Stimulated activated memory B cell treated with anti-CD40 and anti-IgM and Interleukin-4, amounts not matched to agents 10 μg/mL and 1 μg/mL and 100 μg/mL, for 72 hours (primary cell): ENCODE measurements at regions not wholly inside any gene's neighbourhood (a gene's known extent, or its start where the extent isn't known, plus 50 kb on each side); places are given as distances from the start of the nearest gene placed in this dataset.

Source experiments
- ATAC-seq: fragments of 150-1000 bp; cut with Tn5 transposase; 2 replicates; pipeline ENCODE4 v1.10.0; 2021
- H3K27ac Mint-ChIP-seq: one replicate; pipeline ENCODE4 v1.8.0; 2022; ENCODE audit warnings: mild to moderate bottlenecking, mixed read lengths
- H3K27me3 Mint-ChIP-seq: one replicate; pipeline ENCODE4 v1.8.0; 2022; ENCODE audit warnings: mixed read lengths
- H3K36me3 Mint-ChIP-seq: one replicate; pipeline ENCODE4 v1.8.0; 2022; ENCODE audit warnings: mixed read lengths
- H3K4me1 Mint-ChIP-seq: one replicate; pipeline ENCODE4 v1.8.0; 2022; ENCODE audit warnings: mixed read lengths
- H3K4me3 Mint-ChIP-seq: one replicate; pipeline ENCODE4 v1.8.0; 2022; ENCODE audit warnings: mild to moderate bottlenecking, moderate library complexity, mixed read lengths
- H3K9me3 Mint-ChIP-seq: one replicate; pipeline ENCODE4 v1.8.0; 2022; ENCODE audit warnings: mixed read lengths

GRCh38 chr5:130272837-130273236, 368.6 kb downstream of the CHSY3 start:
- H3K4me1 Mint-ChIP-seq: no peaks in the 10 kb centered on the region

GRCh38 chr5:130270786-130271185, 366.5 kb downstream of the CHSY3 start:
- H3K27ac Mint-ChIP-seq: no peak overlapping the region
- H3K4me3 Mint-ChIP-seq: no peak overlapping the region
- no peaks in the 10 kb centered on the region for H3K36me3 Mint-ChIP-seq
- H3K4me1 Mint-ChIP-seq: no peaks in the 10 kb centered on the region
- H3K9me3 Mint-ChIP-seq: peaks cover 3% of the 10 kb centered on the region
- no peak for ATAC-seq
- H3K27me3 Mint-ChIP-seq: no peaks in the 10 kb centered on the region

More at GRCh38 chr5:130272837-130273236, 368.6 kb downstream of the CHSY3 start:
- H3K36me3 Mint-ChIP-seq: no peaks in the 10 kb centered on the region
- no peaks in the 10 kb centered on the region for H3K27me3 Mint-ChIP-seq
- no peaks in the 10 kb centered on the region for H3K9me3 Mint-ChIP-seq
- no peak for ATAC-seq
- H3K27ac Mint-ChIP-seq: no peak overlapping the region
- no peak overlapping the region for H3K4me3 Mint-ChIP-seq

- Mint-ChIP-seq H3K27me3 (no peaks in the 10 kb centered on the region), H3K4me3 (no peak overlapping the region), H3K9me3 (peaks cover 3% of the 10 kb centered on the region), H3K4me1 (no peaks in the 10 kb centered on the region), H3K27ac (no peak overlapping the region), H3K36me3 (no peaks in the 10 kb centered on the region)
- ATAC-seq: no peak
These were observed 364.2 kb downstream of the CHSY3 start for GRCh38 chr5:130268489-130268888.

DNA sequence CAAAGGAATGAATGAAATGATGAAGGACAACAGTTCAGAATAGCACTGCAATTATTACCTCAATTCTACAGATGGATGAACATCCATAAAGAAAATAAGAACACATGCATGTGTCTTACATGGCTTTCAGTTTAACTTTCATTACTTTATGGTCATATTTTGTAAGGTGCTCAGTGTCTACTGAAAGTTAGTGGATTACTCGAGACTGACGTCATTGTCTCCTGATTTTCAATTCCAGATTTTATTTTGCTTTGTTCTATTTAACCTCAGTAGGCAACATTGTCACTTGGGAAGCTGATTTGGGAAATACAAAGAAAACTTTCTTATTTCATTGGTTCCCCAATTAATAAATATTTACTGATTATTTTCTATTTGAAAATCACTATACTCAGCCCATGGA, 363.7 kb downstream of the CHSY3 start:
- ATAC-seq: no peak
- Mint-ChIP-seq H3K27me3 (no peaks in the 10 kb centered on the region), H3K27ac (no peak overlapping the region), H3K9me3 (peaks cover 3% of the 10 kb centered on the region), H3K36me3 (no peaks in the 10 kb centered on the region), H3K4me3 (no peak overlapping the region), H3K4me1 (no peaks in the 10 kb centered on the region)

- Mint-ChIP-seq H3K27me3 (no peaks in the 10 kb centered on the region), H3K4me3 (no peak overlapping the region)
- no peak for ATAC-seq
These were observed 356.2 kb downstream of the CHSY3 start for GRCh38 chr5:130260481-130260880.

DNA sequence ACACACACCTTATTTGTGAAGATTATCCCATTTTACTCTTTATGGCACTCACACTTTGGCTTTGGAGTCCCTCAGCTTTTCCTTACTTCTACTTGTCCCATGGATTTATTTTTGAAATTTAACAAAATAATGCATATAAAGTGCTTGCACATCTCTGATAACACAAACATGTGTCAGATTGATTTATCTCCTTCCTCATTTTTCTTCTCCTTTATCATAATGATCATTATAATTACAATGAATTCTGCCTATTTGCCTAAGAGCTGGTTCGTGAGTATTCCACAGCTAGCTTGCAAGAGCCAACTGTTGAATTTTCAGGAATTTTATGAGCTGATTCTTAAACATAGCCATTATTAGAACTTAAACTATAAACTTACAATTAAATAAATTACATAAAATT, 347.7 kb downstream of the CHSY3 start:
- H3K4me1 Mint-ChIP-seq: no peaks in the 10 kb centered on the region
- no peak overlapping the region for H3K4me3 Mint-ChIP-seq

More at GRCh38 chr5:130260481-130260880, 356.2 kb downstream of the CHSY3 start:
- peaks cover 3% of the 10 kb centered on the region for H3K9me3 Mint-ChIP-seq
- H3K36me3 Mint-ChIP-seq: no peaks in the 10 kb centered on the region
- H3K27ac Mint-ChIP-seq: no peak overlapping the region
- H3K4me1 Mint-ChIP-seq: no peaks in the 10 kb centered on the region

DNA sequence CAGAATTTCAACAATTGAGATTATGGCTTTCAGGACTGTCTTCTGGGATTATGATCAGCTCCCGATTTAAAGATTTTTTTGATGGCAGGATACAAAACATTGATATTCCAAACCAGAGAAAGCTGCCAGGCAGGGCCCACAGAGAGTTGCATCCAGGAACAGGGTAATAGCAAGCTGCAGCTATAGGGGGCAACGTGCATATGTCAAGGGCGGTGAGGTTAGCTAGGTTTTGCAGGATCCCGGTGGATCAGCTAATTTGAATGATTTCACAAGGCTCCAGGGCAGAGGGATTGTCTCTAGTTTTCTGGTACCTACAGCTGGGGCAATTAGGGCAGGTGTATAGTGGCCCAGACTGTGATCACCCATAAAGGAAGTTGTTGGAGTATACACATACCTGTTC, 339.4 kb downstream of the CHSY3 start:
- ATAC-seq: no peak
- no peaks in the 10 kb centered on the region for H3K27me3 Mint-ChIP-seq
- no peak overlapping the region for H3K27ac Mint-ChIP-seq
- H3K4me1 Mint-ChIP-seq: no peaks in the 10 kb centered on the region
- no peaks in the 10 kb centered on the region for H3K36me3 Mint-ChIP-seq
- H3K9me3 Mint-ChIP-seq: no peaks in the 10 kb centered on the region
- no peak overlapping the region for H3K4me3 Mint-ChIP-seq

More for the DNA sequence above, 347.7 kb downstream of the CHSY3 start:
- peaks cover 8% of the 10 kb centered on the region for H3K9me3 Mint-ChIP-seq
- H3K27me3 Mint-ChIP-seq: no peaks in the 10 kb centered on the region
- no peaks in the 10 kb centered on the region for H3K36me3 Mint-ChIP-seq
- no peak for ATAC-seq
- H3K27ac Mint-ChIP-seq: no peak overlapping the region

DNA sequence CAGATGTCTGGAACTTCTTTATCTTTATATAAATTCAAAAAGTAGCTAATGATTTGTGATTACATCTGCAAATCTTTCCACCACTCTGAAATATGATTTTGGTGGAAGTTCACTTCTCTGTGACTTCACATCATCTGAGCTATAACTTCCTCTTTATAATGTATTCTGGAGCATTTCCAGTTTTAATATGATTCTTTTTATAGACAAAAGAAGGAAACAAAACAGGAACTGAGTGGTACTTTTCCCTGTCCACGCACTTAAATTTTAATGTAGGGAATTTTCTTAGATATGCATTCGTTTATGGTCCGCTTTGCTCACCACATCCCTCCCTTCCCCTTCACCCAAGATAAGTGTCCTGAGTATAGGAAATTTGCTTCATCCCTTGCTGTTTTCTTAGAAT, 333.5 kb downstream of the CHSY3 start:
- no peaks in the 10 kb centered on the region for H3K4me1 Mint-ChIP-seq
- no peak for ATAC-seq
- peaks cover 3% of the 10 kb centered on the region for H3K9me3 Mint-ChIP-seq
- H3K36me3 Mint-ChIP-seq: no peaks in the 10 kb centered on the region
- no peaks in the 10 kb centered on the region for H3K27me3 Mint-ChIP-seq
- H3K27ac Mint-ChIP-seq: no peak overlapping the region
- H3K4me3 Mint-ChIP-seq: no peak overlapping the region
